ENCODE measurements at regions not wholly inside any gene's neighbourhood (a gene's known extent, or its start where the extent isn't known, plus 50 kb on each side); places are given as distances from the start of the nearest gene placed in this dataset.
"Not testable (repeated sequence)": the region's sequence is repeated elsewhere in the genome, so short reads cannot be mapped to it uniquely, and the experiment has no call there.

GRCh38 chr20:30484009-30484748, 773.3 kb upstream of the DEFB115 start:
- no peak overlapping the region for H3K27ac ChIP-seq (ENCODE audit: low read length)
- H3K27me3 ChIP-seq (ENCODE audit: control insufficient read depth, insufficient read depth, low read length), result peaks cover 1% of the 10 kb centered on the region; the same call in 1 of the 2 replicates
- DNase-seq (ENCODE audit: low read depth, low spot score), result no peak
- H3K4me1 ChIP-seq (ENCODE audit: control insufficient read depth, insufficient read depth, low read length), result no peaks in the 10 kb centered on the region; the same call in 1 of the 2 replicates
- WGBS (ENCODE audit: insufficient coverage, insufficient read length), result no CpG with 5 or more reads among the region's 50 CpGs
- no peaks in the 10 kb centered on the region for H3K36me3 ChIP-seq (ENCODE audit: control insufficient read depth, insufficient read depth, low read length)
- H3K4me3 ChIP-seq (ENCODE audit: low read length), result no peak overlapping the region
- no peaks in the 10 kb centered on the region; the same call in 1 of the 2 replicates for H3K9me3 ChIP-seq (ENCODE audit: control insufficient read depth, insufficient read depth, low read length)

GRCh38 chr20:30484749-30485070, 772.8 kb upstream of the DEFB115 start:
- Histone ChIP-seq H3K27ac (ENCODE audit: low read length) (no peak overlapping the region), H3K4me3 (ENCODE audit: low read length) (no peak overlapping the region), H3K9me3 (ENCODE audit: control insufficient read depth, insufficient read depth, low read length) (no peaks in the 10 kb centered on the region; the same call in 1 of the 2 replicates), H3K27me3 (ENCODE audit: control insufficient read depth, insufficient read depth, low read length) (peaks cover 1% of the 10 kb centered on the region; the same call in 1 of the 2 replicates), H3K4me1 (ENCODE audit: control insufficient read depth, insufficient read depth, low read length) (no peaks in the 10 kb centered on the region; the same call in 1 of the 2 replicates), H3K36me3 (ENCODE audit: control insufficient read depth, insufficient read depth, low read length) (no peaks in the 10 kb centered on the region)
- DNase-seq (ENCODE audit: low read depth, low spot score), result no peak
- no CpG with 5 or more reads among the region's 17 CpGs for WGBS (ENCODE audit: insufficient coverage, insufficient read length)

- no peaks in the 10 kb centered on the region for H3K36me3 ChIP-seq (ENCODE audit: control insufficient read depth, insufficient read depth, low read length)
- no peaks in the 10 kb centered on the region; the same call in 1 of the 2 replicates for H3K4me1 ChIP-seq (ENCODE audit: control insufficient read depth, insufficient read depth, low read length)
- no peak overlapping the region for H3K4me3 ChIP-seq (ENCODE audit: low read length)
- H3K27me3 ChIP-seq (ENCODE audit: control insufficient read depth, insufficient read depth, low read length), result peaks cover 1% of the 10 kb centered on the region; the same call in 1 of the 2 replicates
- H3K9me3 ChIP-seq (ENCODE audit: control insufficient read depth, insufficient read depth, low read length), result no peaks in the 10 kb centered on the region; the same call in 1 of the 2 replicates
- no CpG with 5 or more reads among the region's 50 CpGs for WGBS (ENCODE audit: insufficient coverage, insufficient read length)
- DNase-seq (ENCODE audit: low read depth, low spot score), result no peak
- no peak overlapping the region for H3K27ac ChIP-seq (ENCODE audit: low read length)
Observed at GRCh38 chr20:30485331-30486102, 771.9 kb upstream of the DEFB115 start.

GRCh38 chr20:30486103-30486478, 771.4 kb upstream of the DEFB115 start:
- WGBS (ENCODE audit: insufficient coverage, insufficient read length), result no CpG with 5 or more reads among the region's 14 CpGs
- H3K9me3 ChIP-seq (ENCODE audit: control insufficient read depth, insufficient read depth, low read length), result no peaks in the 10 kb centered on the region; the same call in 1 of the 2 replicates
- peaks cover 1% of the 10 kb centered on the region; the same call in 1 of the 2 replicates for H3K27me3 ChIP-seq (ENCODE audit: control insufficient read depth, insufficient read depth, low read length)
- no peak overlapping the region for H3K27ac ChIP-seq (ENCODE audit: low read length)
- no peaks in the 10 kb centered on the region for H3K36me3 ChIP-seq (ENCODE audit: control insufficient read depth, insufficient read depth, low read length)
- H3K4me3 ChIP-seq (ENCODE audit: low read length), result no peak overlapping the region
- H3K4me1 ChIP-seq (ENCODE audit: control insufficient read depth, insufficient read depth, low read length), result no peaks in the 10 kb centered on the region; the same call in 1 of the 2 replicates
- DNase-seq (ENCODE audit: low read depth, low spot score), result no peak

GRCh38 chr20:30487461-30487860, 770.0 kb upstream of the DEFB115 start:
- no CpG with 5 or more reads among the region's 18 CpGs for WGBS (ENCODE audit: insufficient coverage, insufficient read length)
- not testable (repeated sequence) for H3K4me1 ChIP-seq (ENCODE audit: control insufficient read depth, insufficient read depth, low read length); H3K27ac ChIP-seq (ENCODE audit: low read length); DNase-seq (ENCODE audit: low read depth, low spot score); H3K4me3 ChIP-seq (ENCODE audit: low read length); H3K9me3 ChIP-seq (ENCODE audit: control insufficient read depth, insufficient read depth, low read length); H3K27me3 ChIP-seq (ENCODE audit: control insufficient read depth, insufficient read depth, low read length); H3K36me3 ChIP-seq (ENCODE audit: control insufficient read depth, insufficient read depth, low read length)

DNA sequence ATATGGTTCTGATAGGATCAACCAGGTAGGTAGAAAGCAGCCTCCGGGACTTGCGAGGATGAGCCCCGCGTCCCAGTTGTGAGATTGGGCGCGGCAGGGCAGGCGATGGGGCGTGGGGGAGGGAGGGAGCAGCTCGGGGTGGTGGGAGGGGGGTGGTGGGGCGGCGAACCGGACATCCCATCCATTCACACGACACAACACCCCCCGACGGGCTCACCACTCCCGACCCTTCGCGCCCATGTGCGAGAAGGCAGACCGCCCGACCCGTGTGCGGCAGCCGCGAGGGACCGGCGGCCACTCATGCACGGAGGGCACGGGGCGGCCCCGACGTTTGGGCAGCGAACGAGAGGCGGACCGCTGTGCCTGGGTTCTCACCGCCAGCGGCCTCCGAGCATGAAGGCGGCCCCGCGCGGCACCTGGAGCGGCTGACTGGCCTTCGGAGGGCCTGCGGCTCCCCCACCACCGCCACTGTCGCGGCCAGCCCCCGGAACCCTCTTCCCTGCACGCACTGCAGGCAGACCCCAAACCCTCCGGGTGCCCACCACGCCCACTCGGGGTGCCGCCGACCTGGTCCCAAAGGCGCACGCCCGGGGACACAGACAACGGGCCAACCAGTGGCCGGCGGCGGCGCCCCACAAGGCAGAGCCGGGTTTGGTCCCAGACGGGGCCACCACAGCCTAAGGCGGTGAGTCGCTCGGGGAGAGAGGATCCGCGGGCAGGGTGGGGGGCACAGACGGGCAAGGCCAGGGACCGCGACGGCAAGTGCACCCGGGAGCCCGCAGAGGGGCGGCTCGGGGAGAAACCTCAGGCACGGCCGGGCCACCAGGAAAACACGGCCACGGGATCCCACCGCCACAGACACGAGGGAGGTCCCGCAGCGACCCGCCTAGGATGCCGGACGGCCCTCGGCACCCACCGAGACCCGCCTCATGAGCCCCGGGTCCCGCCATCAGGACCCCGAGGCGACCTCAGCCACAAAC, 769.2 kb upstream of the DEFB115 start:
- no peak for DNase-seq (ENCODE audit: low read depth, low spot score)
- no peaks in the 10 kb centered on the region for H3K36me3 ChIP-seq (ENCODE audit: control insufficient read depth, insufficient read depth, low read length)
- H3K9me3 ChIP-seq (ENCODE audit: control insufficient read depth, insufficient read depth, low read length), result no peaks in the 10 kb centered on the region; the same call in 1 of the 2 replicates
- no peak overlapping the region for H3K27ac ChIP-seq (ENCODE audit: low read length)
- H3K4me1 ChIP-seq (ENCODE audit: control insufficient read depth, insufficient read depth, low read length), result no peaks in the 10 kb centered on the region; the same call in 1 of the 2 replicates
- peaks cover 1% of the 10 kb centered on the region; the same call in 1 of the 2 replicates for H3K27me3 ChIP-seq (ENCODE audit: control insufficient read depth, insufficient read depth, low read length)
- no CpG with 5 or more reads among the region's 97 CpGs for WGBS (ENCODE audit: insufficient coverage, insufficient read length)
- peak overlapping the region; percentile 45; the same call in 1 of the 2 replicates for H3K4me3 ChIP-seq (ENCODE audit: low read length)

DNA sequence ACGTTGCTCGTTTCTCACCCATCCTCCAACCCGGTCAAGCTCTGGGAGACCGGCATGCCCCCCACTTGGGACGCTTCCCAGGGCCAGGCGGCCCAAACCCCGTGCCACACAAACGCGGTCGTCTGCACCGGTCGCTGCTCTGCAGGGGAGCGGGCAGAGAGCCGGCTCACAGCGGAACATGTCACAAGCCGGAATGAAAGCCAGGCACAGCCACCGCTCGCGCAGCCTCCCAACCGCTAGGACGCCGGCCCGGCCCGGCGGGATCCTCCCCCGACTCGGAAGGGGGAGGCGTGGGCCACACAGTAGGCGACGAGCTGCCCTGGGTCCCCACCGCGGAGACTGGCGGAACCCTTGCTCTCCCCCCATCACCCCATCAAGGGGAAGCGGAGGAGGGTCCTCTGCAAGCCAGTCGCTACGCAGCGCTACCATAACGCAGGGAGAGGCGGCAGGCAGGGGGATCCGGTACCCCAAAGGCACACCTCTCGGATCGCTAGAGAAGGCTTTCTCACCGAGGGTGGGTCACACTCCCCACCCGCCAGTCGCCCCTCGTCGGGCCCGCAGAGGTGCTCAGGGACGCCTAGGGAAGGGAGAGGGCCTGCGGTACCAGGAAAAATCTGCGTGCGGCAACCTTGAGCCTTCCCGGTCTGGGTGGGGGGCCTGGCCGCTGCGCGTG, 768.4 kb upstream of the DEFB115 start:
- H3K36me3 ChIP-seq (ENCODE audit: control insufficient read depth, insufficient read depth, low read length), result no peaks in the 10 kb centered on the region
- H3K27me3 ChIP-seq (ENCODE audit: control insufficient read depth, insufficient read depth, low read length), result peaks cover 1% of the 10 kb centered on the region; the same call in 1 of the 2 replicates
- H3K4me3 ChIP-seq (ENCODE audit: low read length), result peak overlapping the region; percentile 45
- no peaks in the 10 kb centered on the region for H3K4me1 ChIP-seq (ENCODE audit: control insufficient read depth, insufficient read depth, low read length)
- H3K9me3 ChIP-seq (ENCODE audit: control insufficient read depth, insufficient read depth, low read length), result no peaks in the 10 kb centered on the region; the same call in 1 of the 2 replicates
- no peak overlapping the region for H3K27ac ChIP-seq (ENCODE audit: low read length)
- no peak for DNase-seq (ENCODE audit: low read depth, low spot score)
- no CpG with 5 or more reads among the region's 56 CpGs for WGBS (ENCODE audit: insufficient coverage, insufficient read length)

- Histone ChIP-seq H3K4me1 (ENCODE audit: control insufficient read depth, insufficient read depth, low read length) (no peaks in the 10 kb centered on the region), H3K27ac (ENCODE audit: low read length) (no peak overlapping the region), H3K27me3 (ENCODE audit: control insufficient read depth, insufficient read depth, low read length) (peaks cover 1% of the 10 kb centered on the region; the same call in 1 of the 2 replicates), H3K36me3 (ENCODE audit: control insufficient read depth, insufficient read depth, low read length) (no peaks in the 10 kb centered on the region), H3K9me3 (ENCODE audit: control insufficient read depth, insufficient read depth, low read length) (no peaks in the 10 kb centered on the region; the same call in 1 of the 2 replicates), H3K4me3 (ENCODE audit: low read length) (peak overlapping the region; percentile 45; the same call in 1 of the 2 replicates)
- no peak for DNase-seq (ENCODE audit: low read depth, low spot score)
- WGBS (ENCODE audit: insufficient coverage, insufficient read length), result no CpG with 5 or more reads among the region's 29 CpGs
Observed at GRCh38 chr20:30489614-30490003, 767.9 kb upstream of the DEFB115 start.

DNA sequence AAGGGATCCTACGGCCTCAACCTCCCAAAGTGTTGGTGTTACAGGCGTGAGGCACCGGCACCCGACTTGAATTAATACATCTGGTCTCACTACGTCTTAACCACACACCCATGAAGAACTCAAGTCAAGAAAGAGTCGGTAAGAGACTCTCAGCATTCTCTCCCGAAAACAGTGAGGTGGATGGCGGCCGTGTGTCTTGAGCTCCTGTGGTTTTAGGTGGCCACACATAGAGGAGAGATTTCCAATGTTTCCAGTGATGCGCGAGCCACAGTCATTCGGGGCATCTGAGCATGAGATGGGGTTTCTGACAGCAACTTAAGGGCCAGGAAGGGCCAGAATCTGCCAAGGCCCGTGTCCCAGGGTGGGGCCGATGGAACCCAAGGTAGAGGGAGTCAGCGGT, 766.4 kb upstream of the DEFB115 start:
- DNase-seq (ENCODE audit: low read depth, low spot score), result no peak
- Histone ChIP-seq H3K4me1 (ENCODE audit: control insufficient read depth, insufficient read depth, low read length) (no peaks in the 10 kb centered on the region), H3K9me3 (ENCODE audit: control insufficient read depth, insufficient read depth, low read length) (no peaks in the 10 kb centered on the region; the same call in 1 of the 2 replicates), H3K36me3 (ENCODE audit: control insufficient read depth, insufficient read depth, low read length) (no peaks in the 10 kb centered on the region), H3K4me3 (ENCODE audit: low read length) (no peak overlapping the region), H3K27me3 (ENCODE audit: control insufficient read depth, insufficient read depth, low read length) (peaks cover 1% of the 10 kb centered on the region; the same call in 1 of the 2 replicates), H3K27ac (ENCODE audit: low read length) (no peak overlapping the region)
- no CpG with 5 or more reads among the region's 15 CpGs for WGBS (ENCODE audit: insufficient coverage, insufficient read length)

Data from iPS DF 6.9 (cell line).